NOMO-1 treated with DMSO at 0.1 percent for 48 hours (cell line): ENCODE measurements at regions not wholly inside any gene's neighbourhood (a gene's known extent, or its start where the extent isn't known, plus 50 kb on each side); places are given as distances from the start of the nearest gene placed in this dataset.

Experiments used
- DNase-seq: peaks from one replicate; lab custom pipeline; 2025; ENCODE audit not compliant: unreplicated experiment; lab: John Stamatoyannopoulos, UW

- no peak for DNase-seq
These were observed 183.7 kb downstream of the INO80D start for GRCh38 chr2:205902041-205902899.

- DNase-seq, result no peak
These were observed 184.5 kb downstream of the INO80D start for GRCh38 chr2:205901491-205901890.

- DNase-seq, result no peak
These were observed 187.2 kb downstream of the INO80D start for GRCh38 chr2:205898744-205899143.

GRCh38 chr2:205895981-205896655, 189.9 kb downstream of the INO80D start:
- DNase-seq, result no peak

DNA sequence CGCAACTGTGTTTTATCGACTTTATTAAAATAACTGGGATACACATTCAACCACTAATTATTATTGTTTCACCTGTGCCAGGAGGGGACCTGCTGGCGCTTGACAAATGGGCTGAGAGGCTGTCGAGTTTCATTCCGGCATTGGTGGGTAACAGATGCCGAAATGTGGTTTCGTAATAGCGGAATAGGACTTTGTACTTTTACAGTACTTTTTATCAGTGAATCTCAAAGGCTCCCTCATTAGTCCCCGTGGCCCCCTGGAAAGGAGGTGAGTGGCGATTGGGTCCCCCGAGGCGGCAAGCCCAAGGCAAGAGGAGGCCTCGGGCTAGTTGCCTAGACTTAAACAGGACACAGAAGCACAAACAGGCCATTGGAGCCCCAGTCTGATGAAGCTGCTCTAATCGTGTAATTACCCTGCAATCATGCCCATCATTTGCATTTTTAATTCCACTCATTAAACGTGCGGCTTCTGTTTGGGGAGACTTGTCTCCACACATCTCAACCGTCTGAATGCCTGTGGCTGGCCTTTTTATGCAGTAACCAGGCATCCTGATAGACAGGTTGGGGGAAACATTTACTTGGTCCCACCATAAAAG, 193.2 kb downstream of the INO80D start:
- DNase-seq, result no peak

DNA sequence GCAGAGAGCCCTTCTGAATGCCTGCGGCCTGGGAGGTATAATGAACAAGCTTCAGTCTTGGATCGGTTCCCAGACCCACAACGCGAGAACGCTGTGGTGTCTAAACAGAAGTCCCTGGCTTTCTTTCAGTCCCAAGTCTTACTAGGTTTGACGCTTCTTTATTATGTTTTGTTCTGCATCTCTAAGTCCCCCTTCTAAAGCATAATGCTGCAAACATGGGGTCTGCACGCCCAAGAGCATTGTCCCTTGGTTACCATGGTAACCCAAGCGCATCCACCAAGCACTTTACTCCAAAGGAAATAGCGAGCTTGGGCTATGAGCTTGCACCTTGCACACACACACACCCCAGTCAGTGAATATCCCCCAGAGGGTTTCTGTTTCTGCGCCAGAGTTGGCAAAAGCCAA, 193.7 kb downstream of the INO80D start:
- no peak for DNase-seq

DNA sequence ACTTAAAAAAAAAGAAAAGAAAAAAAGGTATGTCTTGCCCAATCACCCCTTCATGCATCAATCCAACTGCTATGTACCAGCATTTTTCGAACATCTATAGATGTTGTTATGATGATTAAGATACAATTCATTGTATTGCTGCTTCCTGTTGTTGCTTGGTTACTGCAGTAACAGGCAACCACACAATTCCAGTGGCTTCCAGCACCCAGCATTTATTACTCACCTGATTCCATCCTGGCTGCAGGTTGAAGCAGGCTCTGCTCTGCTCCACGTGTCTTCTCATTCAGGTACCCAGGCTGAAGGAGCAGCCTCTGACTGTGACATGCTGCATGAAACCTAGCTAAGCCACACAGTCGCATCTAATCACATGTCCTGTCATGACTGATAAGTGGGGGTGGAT, 196.9 kb downstream of the INO80D start:
- no peak for DNase-seq

- no peak for DNase-seq
These were observed 198.3 kb downstream of the INO80D start for GRCh38 chr2:205887637-205888036.

GRCh38 chr2:205885492-205886099, 200.4 kb downstream of the INO80D start:
- DNase-seq, result peak; percentile 38

DNA sequence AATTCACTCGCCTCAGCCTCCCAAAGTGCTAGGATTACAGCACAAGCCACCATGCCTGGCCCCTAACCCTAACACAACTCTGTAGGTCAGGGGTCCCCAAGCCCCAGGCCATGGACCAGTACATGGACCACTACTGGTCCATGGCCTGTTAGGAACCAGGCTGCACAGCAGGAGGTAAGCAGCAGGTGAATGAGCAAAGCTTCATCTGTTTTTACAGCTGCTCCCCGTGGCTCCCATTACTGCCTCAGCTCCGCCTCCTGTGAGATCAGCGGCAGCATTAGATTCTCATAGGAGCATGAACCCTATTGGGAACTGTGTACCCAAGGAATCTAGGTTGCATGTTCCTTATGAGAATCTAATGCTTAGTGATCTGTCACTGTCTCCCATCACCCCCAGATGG, 201.7 kb downstream of the NRP2 start:
- DNase-seq, result no peak

DNA sequence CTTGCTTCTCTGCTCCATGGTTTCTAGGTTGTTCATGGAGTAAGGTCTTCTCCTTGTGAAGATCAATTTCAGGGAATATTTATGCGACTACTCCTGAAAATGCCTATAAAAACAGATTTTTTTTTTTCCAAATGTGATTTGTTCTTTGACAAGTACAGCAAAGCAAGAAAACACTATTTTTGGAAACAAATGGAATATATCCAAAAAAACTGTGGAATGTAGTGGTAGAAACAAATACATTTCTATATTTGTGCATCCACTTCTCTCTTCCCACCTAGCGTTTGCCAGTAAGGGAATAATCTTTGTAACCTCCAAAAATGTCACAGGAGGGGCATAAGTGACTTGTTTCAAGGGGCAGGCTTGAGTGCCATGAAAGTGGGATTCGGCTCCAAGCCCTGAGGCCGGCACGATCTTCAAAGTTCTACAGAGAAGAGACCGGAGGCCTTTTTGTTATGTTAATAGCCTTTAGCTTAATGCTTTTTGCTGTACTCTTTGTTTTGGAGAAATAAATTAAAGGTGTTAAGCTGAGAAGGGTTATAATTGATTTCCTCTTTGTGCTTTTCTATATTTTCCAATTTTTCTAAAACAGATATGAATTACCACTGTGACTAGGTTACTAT, 200.6 kb downstream of the NRP2 start:
- DNase-seq, result no peak

DNA sequence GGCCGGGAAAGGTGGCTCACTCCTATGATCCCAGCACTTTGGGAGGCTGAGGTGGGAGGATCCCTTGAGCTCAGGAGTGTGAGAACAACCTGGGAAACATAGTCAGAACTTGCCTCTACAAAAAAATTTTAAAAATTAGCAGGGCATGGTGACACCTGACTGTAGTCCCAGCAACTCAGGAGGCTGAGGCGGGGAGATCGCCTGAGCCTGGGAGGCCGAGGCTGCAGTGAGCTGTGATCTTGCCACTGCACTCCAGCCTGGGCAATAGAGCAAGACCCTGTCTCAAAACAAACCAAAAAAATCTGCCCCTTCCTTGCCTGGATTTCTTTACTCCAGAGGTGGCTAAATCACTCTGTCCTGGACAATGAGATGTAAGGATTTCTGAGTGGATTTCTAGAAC, 197.7 kb downstream of the NRP2 start:
- DNase-seq, result no peak

GRCh38 chr2:205878999-205879762, 196.9 kb downstream of the NRP2 start:
- no peak for DNase-seq

DNA sequence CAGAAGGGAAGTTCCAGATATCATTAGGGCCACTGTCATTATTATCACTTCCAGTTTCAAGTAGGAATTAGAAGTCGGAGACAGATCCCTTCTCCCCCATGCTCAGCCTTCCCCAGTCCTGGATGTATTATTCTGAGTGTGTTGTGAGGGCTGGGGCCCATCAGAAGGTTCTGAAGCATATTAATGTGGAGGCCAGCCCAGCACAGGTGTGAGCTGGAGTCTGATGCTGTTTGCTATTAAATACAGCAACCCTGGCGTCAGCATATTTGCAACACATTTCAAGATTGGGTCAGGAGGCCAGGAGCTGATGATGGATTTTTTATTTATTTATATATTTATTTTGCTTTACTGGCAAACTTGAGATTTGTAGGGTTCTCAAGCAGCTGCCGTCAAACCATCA, 195.2 kb downstream of the NRP2 start:
- DNase-seq, result no peak

DNA sequence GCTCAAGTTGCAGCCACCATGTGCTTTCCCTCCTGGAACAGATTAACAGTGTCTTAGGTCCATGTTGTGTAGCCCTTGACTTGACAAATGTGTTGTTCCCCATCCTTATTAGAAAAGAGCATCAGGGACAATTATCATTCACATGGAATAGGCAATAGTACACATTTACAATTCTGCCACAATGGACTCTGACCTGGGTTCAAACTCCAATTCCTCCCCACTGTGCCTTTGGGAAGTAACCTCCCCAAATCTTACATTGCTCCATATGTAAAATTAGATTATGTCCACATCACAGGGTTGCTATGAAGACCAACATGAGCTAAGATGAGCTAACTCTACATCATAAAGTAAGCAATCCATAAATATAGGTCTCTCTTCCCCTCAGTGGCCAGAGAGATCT, 193.8 kb downstream of the NRP2 start:
- no peak for DNase-seq

DNA sequence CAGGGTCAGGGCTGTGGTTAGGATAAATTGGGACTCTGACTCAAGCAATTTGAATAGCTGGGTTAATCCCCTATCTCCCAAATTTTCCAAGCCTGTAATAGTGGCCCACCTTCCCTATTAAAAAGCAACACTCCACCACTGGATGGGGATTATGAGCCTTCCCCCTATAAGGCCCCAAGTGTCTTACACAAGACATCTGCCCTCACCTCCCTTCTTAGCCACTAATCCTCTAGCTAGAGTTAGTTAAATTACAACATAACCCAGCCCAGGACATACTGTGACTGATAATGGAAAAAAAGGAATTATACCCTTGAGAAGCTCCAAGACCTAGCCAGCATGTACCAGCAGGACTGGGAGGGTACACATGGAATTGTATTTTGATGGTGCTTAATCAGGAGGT, 190.4 kb downstream of the NRP2 start:
- DNase-seq, result no peak

DNA sequence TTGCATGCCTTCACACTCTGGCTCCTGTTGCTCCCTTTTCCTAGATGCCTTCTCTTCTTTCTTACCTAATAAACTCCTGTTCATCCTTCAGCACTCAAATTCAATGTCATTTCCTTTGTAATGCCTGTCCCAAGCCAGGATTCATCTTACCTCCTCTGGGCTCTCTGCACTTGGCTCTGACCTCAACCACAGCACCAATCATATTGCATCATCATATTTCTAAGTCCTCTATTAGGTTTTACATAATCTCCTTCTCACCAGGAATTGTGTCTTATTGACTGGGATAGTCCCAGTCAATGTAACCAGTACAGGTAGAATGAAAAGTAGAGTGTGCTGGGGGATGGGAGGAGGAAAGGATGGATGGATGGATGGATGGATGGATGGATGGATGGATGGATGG, 187.1 kb downstream of the NRP2 start:
- peak; percentile 21 for DNase-seq

DNA sequence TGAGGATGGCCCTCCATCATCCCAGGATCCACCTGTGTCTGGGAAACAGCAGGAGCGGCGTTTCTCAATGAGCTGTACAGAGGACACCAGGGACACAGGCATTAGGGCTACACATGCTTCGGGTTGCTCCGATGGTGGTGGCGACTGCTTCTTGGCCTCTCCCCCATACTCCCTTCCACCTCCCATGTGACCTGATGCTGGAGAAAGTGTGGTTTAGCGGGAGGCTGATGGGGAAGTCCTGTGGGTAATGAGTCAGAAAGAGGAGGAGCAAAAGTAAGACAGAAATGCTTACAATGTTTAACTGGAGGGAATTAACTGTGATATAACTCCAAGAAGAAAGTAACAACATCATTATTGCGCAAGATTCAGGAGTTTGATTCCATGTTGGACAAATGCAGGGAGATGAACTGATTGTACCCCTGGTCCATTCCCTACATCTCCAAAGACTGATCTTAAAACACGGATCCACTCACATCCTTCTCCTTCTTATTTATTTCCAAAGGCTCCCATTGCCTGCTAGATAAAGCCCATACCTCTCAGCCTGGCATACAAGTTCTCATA, 186.6 kb downstream of the NRP2 start:
- DNase-seq, result peak; percentile 90

GRCh38 chr2:205868053-205868452, 185.8 kb downstream of the NRP2 start:
- DNase-seq, result peak; percentile 45

DNA sequence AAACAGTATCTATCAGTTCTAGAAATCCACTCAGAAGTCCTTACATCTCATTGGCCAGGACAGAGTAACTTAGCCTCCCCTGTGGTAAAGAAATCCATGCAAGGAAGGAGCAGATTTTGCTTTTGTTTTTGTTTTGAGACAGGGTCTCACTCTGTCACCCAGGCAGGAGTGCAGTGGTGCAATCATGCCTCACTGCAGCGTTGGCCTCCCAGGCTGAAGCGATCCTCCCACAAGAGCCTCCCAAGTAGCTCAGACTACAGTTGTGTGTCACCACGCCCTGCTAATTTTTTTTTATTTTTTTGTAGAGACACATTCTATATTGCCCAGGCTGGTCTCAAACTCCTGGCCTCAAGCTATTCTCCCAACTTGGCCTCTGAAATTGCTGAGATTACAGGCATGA, 185.1 kb downstream of the NRP2 start:
- no peak for DNase-seq
